Anterior cingulate cortex (tissue), 58 donors: ENCODE measurements at regions not wholly inside any gene's neighbourhood (a gene's known extent, or its start where the extent isn't known, plus 50 kb on each side); places are given as distances from the start of the nearest gene placed in this dataset.

Source experiments
- DNase-seq, 58 donors: peaks; one replicate each; lab custom pipeline; 2025; lab: John Stamatoyannopoulos, UW

- DNase-seq: no peak
Measured at GRCh38 chr14:98888927-98889835, 382.8 kb downstream of the BCL11B start.

GRCh38 chr14:98889836-98890185 lies 382.2 kb downstream of the BCL11B start:
- no peak for DNase-seq

GRCh38 chr14:98890556-98891340 lies 381.2 kb downstream of the BCL11B start:
- peak in 5 of 58 donors; percentile 4 to 22 (median 9) for DNase-seq

- DNase-seq: no peak
Measured at GRCh38 chr14:98893675-98894074, 378.3 kb downstream of the BCL11B start.

- no peak for DNase-seq
Measured at GRCh38 chr14:98894600-98894999, 377.4 kb downstream of the BCL11B start.

GRCh38 chr14:98896449-98896848 lies 375.5 kb downstream of the BCL11B start:
- no peak for DNase-seq

- DNase-seq: no peak
Measured at GRCh38 chr14:98897605-98898309, 374.2 kb downstream of the BCL11B start.

- no peak for DNase-seq
Measured at GRCh38 chr14:98899441-98899840, 372.6 kb downstream of the BCL11B start.

- DNase-seq: no peak
Measured at GRCh38 chr14:98900236-98900635, 371.8 kb downstream of the BCL11B start.

- no peak for DNase-seq
Measured at GRCh38 chr14:98900798-98901197, 371.2 kb downstream of the BCL11B start.

GRCh38 chr14:98901511-98902205 lies 370.3 kb downstream of the BCL11B start:
- no peak for DNase-seq

- DNase-seq: no peak
Measured at GRCh38 chr14:98903371-98903770, 368.6 kb downstream of the BCL11B start.

- no peak for DNase-seq
Measured at GRCh38 chr14:98904677-98905076, 367.3 kb downstream of the BCL11B start.

- peak in 1 of 58 donors; percentile 53 for DNase-seq
Measured at GRCh38 chr14:98906123-98906995, 365.6 kb downstream of the BCL11B start.

GRCh38 chr14:98907271-98907670 lies 364.7 kb downstream of the BCL11B start:
- no peak for DNase-seq

- no peak for DNase-seq
Measured at GRCh38 chr14:98908050-98908449, 363.9 kb downstream of the BCL11B start.

GRCh38 chr14:98909251-98909944 lies 362.6 kb downstream of the BCL11B start:
- no peak for DNase-seq

GRCh38 chr14:98910061-98910460 lies 361.9 kb downstream of the BCL11B start:
- DNase-seq: no peak

- no peak for DNase-seq
Measured at GRCh38 chr14:98912655-98913054, 359.3 kb downstream of the BCL11B start.
